Activated CD8-positive, alpha-beta T cell treated with anti-CD3 and anti-CD28 coated beads, Interleukin-2, amount 10 ng/mL, durations not matched to agents 7 days and 5 days (primary cell): ENCODE measurements at regions not wholly inside any gene's neighbourhood (a gene's known extent, or its start where the extent isn't known, plus 50 kb on each side); places are given as distances from the start of the nearest gene placed in this dataset.
"Not testable (repeated sequence)": the region's sequence is repeated elsewhere in the genome, so short reads cannot be mapped to it uniquely, and the experiment has no call there.

Experiments
- ATAC-seq: fragments of 150-1000 bp; cut with Tn5 transposase; one replicate; pipeline ENCODE4 v1.10.0; 2021; ENCODE audit warnings: moderate library complexity
- CTCF ChIA-PET: fragments of 350-600 bp; sonication (Branson Sonifier 250); formaldehyde crosslinking; loops from one replicate; lab custom pipeline; 2021; ENCODE audit warnings: antibody characterized with exemption; lab: Charles Lee
- POLR2A ChIA-PET: fragments of 350-600 bp; sonication (Branson Sonifier 250); formaldehyde crosslinking; loops from one replicate; lab custom pipeline; 2021; ENCODE audit warnings: antibody characterized with exemption; lab: Charles Lee
- DNase-seq: peaks from one replicate; pipeline ENCODE4 v3.0.0-alpha.2; 2020
- H3K27ac Mint-ChIP-seq: one replicate; pipeline ENCODE4 v1.8.0; 2021; ENCODE audit warnings: mild to moderate bottlenecking, mixed read lengths
- H3K27me3 Mint-ChIP-seq: one replicate; pipeline ENCODE4 v1.8.0; 2021; ENCODE audit warnings: low read depth, mixed read lengths
- H3K36me3 Mint-ChIP-seq: one replicate; pipeline ENCODE4 v1.8.0; 2021; ENCODE audit warnings: low read depth, mixed read lengths
- H3K4me1 Mint-ChIP-seq: one replicate; pipeline ENCODE4 v1.8.0; 2021; ENCODE audit warnings: low read depth, mixed read lengths
- H3K4me3 Mint-ChIP-seq: one replicate; pipeline ENCODE4 v1.8.0; 2021; ENCODE audit warnings: mild to moderate bottlenecking, mixed read lengths
- H3K9me3 Mint-ChIP-seq: one replicate; pipeline ENCODE4 v1.8.0; 2022; ENCODE audit warnings: mixed read lengths; ENCODE audit not compliant: insufficient read depth

GRCh38 chr14:27831978-27832377 is 934.6 kb upstream of the FOXG1 start:
- POLR2A ChIA-PET, DNase-seq, H3K9me3 Mint-ChIP-seq, H3K27ac Mint-ChIP-seq, H3K36me3 Mint-ChIP-seq, H3K4me3 Mint-ChIP-seq, ATAC-seq, H3K27me3 Mint-ChIP-seq, H3K4me1 Mint-ChIP-seq, CTCF ChIA-PET: not testable (repeated sequence)

- not testable (repeated sequence) for H3K9me3 Mint-ChIP-seq
Measured at GRCh38 chr14:27833001-27833400, 933.6 kb upstream of the FOXG1 start.

GRCh38 chr14:27836386-27836785 is 930.2 kb upstream of the FOXG1 start:
- Mint-ChIP-seq H3K27me3 (no peaks in the 10 kb centered on the region), H3K27ac (no peak overlapping the region), H3K4me3 (no peak overlapping the region), H3K36me3 (no peaks in the 10 kb centered on the region), H3K9me3 (peaks cover 10% of the 10 kb centered on the region), H3K4me1 (no peaks in the 10 kb centered on the region)
- ATAC-seq (no peak), DNase-seq (no peak)
- CTCF ChIA-PET: no interaction called here
- POLR2A ChIA-PET: no interaction called here

More at GRCh38 chr14:27833001-27833400, 933.6 kb upstream of the FOXG1 start:
- H3K36me3 Mint-ChIP-seq, POLR2A ChIA-PET, H3K4me3 Mint-ChIP-seq, DNase-seq, H3K27me3 Mint-ChIP-seq, ATAC-seq, CTCF ChIA-PET, H3K27ac Mint-ChIP-seq, H3K4me1 Mint-ChIP-seq: not testable (repeated sequence)

GRCh38 chr14:27845241-27845850 is 921.2 kb upstream of the FOXG1 start:
- peaks cover 8% of the 10 kb centered on the region for H3K9me3 Mint-ChIP-seq
- no peaks in the 10 kb centered on the region for H3K4me1 Mint-ChIP-seq
- H3K27ac Mint-ChIP-seq: no peak overlapping the region
- ChIA-PET POLR2A (no interaction called here), CTCF (no interaction called here)
- H3K4me3 Mint-ChIP-seq: no peak overlapping the region
- no peak for ATAC-seq
- H3K36me3 Mint-ChIP-seq: no peaks in the 10 kb centered on the region
- H3K27me3 Mint-ChIP-seq: no peaks in the 10 kb centered on the region
- no peak for DNase-seq

GRCh38 chr14:27845902-27846301 is 920.7 kb upstream of the FOXG1 start:
- Mint-ChIP-seq H3K4me1 (no peaks in the 10 kb centered on the region), H3K27me3 (no peaks in the 10 kb centered on the region), H3K36me3 (no peaks in the 10 kb centered on the region), H3K9me3 (peaks cover 8% of the 10 kb centered on the region), H3K27ac (no peak overlapping the region), H3K4me3 (no peak overlapping the region)
- ChIA-PET POLR2A (no interaction called here), CTCF (no interaction called here)
- ATAC-seq: no peak
- no peak for DNase-seq

GRCh38 chr14:27847480-27847879 is 919.1 kb upstream of the FOXG1 start:
- H3K4me3 Mint-ChIP-seq, H3K9me3 Mint-ChIP-seq, POLR2A ChIA-PET, ATAC-seq, H3K4me1 Mint-ChIP-seq, H3K27me3 Mint-ChIP-seq, H3K27ac Mint-ChIP-seq, H3K36me3 Mint-ChIP-seq, DNase-seq, CTCF ChIA-PET: not testable (repeated sequence)

- H3K27me3 Mint-ChIP-seq, H3K4me3 Mint-ChIP-seq, H3K9me3 Mint-ChIP-seq, ATAC-seq, H3K36me3 Mint-ChIP-seq, H3K4me1 Mint-ChIP-seq, CTCF ChIA-PET, POLR2A ChIA-PET, DNase-seq, H3K27ac Mint-ChIP-seq: not testable (repeated sequence)
Measured at GRCh38 chr14:27849193-27849592, 917.4 kb upstream of the FOXG1 start.

DNA sequence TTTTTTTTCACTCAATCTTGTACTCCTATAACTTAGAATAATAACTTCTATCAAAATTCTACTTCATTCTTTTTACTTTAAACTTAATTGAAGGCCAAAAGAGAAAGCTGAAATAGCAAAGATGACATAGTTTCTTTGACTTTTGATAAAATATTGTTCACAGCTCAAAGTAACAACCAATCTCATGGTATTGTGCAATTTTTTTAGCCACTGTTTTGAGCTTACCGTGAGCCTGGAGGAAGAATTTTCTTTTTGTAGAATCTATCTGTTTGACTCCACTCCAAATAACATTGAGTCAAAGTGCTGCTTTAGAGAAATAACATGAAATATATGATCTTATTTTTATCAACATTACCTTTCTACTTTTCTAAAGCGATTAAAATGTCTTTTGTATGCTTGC is 903.9 kb upstream of the FOXG1 start:
- Mint-ChIP-seq H3K27ac (no peak overlapping the region), H3K9me3 (peaks cover 15% of the 10 kb centered on the region), H3K27me3 (no peaks in the 10 kb centered on the region), H3K4me3 (no peak overlapping the region), H3K4me1 (no peaks in the 10 kb centered on the region), H3K36me3 (no peaks in the 10 kb centered on the region)
- no peak for DNase-seq
- POLR2A ChIA-PET: no interaction called here
- CTCF ChIA-PET: no interaction called here
- ATAC-seq: no peak

- H3K4me3 Mint-ChIP-seq: no peak overlapping the region
- DNase-seq (no peak), ATAC-seq (no peak)
- peaks cover 15% of the 10 kb centered on the region for H3K9me3 Mint-ChIP-seq
- H3K36me3 Mint-ChIP-seq: no peaks in the 10 kb centered on the region
- no peak overlapping the region for H3K27ac Mint-ChIP-seq
- ChIA-PET CTCF (no interaction called here), POLR2A (no interaction called here)
- H3K4me1 Mint-ChIP-seq: no peaks in the 10 kb centered on the region
- no peaks in the 10 kb centered on the region for H3K27me3 Mint-ChIP-seq
Measured at GRCh38 chr14:27863166-27863565, 903.4 kb upstream of the FOXG1 start.

DNA sequence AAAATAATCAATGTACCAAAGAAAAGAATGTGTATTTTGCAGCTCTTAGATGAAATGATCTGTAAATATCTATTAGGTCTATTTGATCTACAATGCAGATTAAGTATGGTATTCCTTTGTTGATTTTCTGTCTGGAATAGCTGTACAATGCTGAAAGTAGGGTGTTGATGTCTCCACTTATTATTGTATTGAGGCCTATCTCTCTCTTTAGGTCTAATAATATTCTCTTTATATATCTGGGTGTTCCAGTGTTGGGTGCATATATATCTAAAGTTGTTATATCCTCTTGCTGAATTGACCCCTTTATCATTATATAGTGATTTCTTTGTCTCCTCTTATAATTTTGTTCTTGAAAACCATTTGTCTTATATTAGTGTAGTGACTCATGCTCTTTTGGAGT is 885.5 kb upstream of the FOXG1 start:
- ATAC-seq: no peak
- ChIA-PET POLR2A (no interaction called here), CTCF (no interaction called here)
- peaks cover 24% of the 10 kb centered on the region for H3K9me3 Mint-ChIP-seq
- H3K4me3 Mint-ChIP-seq: no peak overlapping the region
- no peak overlapping the region for H3K27ac Mint-ChIP-seq
- no peaks in the 10 kb centered on the region for H3K4me1 Mint-ChIP-seq
- no peak for DNase-seq
- H3K27me3 Mint-ChIP-seq: no peaks in the 10 kb centered on the region
- no peaks in the 10 kb centered on the region for H3K36me3 Mint-ChIP-seq

GRCh38 chr14:27881646-27882045 is 884.9 kb upstream of the FOXG1 start:
- Mint-ChIP-seq H3K27me3 (no peaks in the 10 kb centered on the region), H3K9me3 (peaks cover 22% of the 10 kb centered on the region), H3K4me3 (no peak overlapping the region), H3K4me1 (no peaks in the 10 kb centered on the region), H3K27ac (no peak overlapping the region), H3K36me3 (no peaks in the 10 kb centered on the region)
- POLR2A ChIA-PET: no interaction called here
- CTCF ChIA-PET: no interaction called here
- ATAC-seq (no peak), DNase-seq (no peak)

DNA sequence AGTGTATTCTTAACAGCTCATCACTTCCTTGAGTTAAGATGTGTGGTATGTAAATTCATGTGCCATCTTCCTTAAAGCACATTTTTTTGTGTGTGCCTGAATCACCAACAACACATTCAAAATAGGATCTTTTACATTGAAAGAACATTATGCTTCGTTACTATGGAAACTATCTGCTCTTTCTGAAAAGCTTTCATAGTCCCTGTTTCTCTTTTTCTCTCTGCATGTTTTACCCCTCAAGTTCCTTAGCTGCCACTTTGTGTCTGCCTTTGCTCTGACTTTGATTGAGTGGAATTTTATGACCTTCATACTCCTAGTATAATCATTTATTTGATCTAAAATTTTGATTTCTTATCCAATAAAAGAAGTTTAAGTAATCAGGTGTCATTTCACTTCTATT is 880.3 kb upstream of the FOXG1 start:
- peaks cover 25% of the 10 kb centered on the region for H3K9me3 Mint-ChIP-seq
- ChIA-PET POLR2A (no interaction called here), CTCF (no interaction called here)
- no peaks in the 10 kb centered on the region for H3K36me3 Mint-ChIP-seq
- ATAC-seq (no peak), DNase-seq (no peak)
- no peaks in the 10 kb centered on the region for H3K27me3 Mint-ChIP-seq
- H3K4me1 Mint-ChIP-seq: no peaks in the 10 kb centered on the region
- H3K27ac Mint-ChIP-seq: no peak overlapping the region
- H3K4me3 Mint-ChIP-seq: no peak overlapping the region

DNA sequence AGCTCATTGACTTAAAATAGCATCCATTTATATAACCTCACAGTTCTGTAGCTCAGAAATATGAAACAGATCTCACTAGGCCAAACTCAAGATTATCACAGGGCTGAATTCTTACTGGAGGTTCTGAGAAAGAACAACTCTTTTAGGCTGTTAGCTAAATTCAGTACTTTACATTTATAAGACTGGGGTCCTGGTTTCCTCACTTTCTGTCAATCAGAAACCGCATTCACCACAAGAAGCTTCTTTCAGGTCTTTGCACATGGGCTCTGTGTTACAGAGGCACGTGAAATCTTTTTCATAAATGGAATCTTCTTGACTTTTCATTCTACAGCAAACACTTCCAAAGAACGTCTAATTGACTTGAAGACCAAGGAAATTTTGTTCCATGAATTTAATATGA is 876.3 kb upstream of the FOXG1 start:
- ChIA-PET POLR2A (no interaction called here), CTCF (no interaction called here)
- no peak for ATAC-seq
- H3K4me1 Mint-ChIP-seq: no peaks in the 10 kb centered on the region
- H3K36me3 Mint-ChIP-seq: no peaks in the 10 kb centered on the region
- H3K27ac Mint-ChIP-seq: no peak overlapping the region
- DNase-seq: no peak
- H3K4me3 Mint-ChIP-seq: no peak overlapping the region
- H3K9me3 Mint-ChIP-seq: peaks cover 18% of the 10 kb centered on the region
- H3K27me3 Mint-ChIP-seq: no peaks in the 10 kb centered on the region
